Ectodermal cell (in vitro differentiated cells): ENCODE measurements at regions not wholly inside any gene's neighbourhood (a gene's known extent, or its start where the extent isn't known, plus 50 kb on each side); places are given as distances from the start of the nearest gene placed in this dataset.

Source experiments
- H3K27ac ChIP-seq: 2 replicates; pipeline ENCODE4 v1.7.0; 2013; ENCODE audit warnings: mild to moderate bottlenecking, low read depth, low read length; ENCODE audit not compliant: insufficient read depth, poor library complexity, severe bottlenecking
- H3K27me3 ChIP-seq: 2 replicates; pipeline ENCODE4 v1.7.0; 2013; ENCODE audit warnings: mild to moderate bottlenecking, low read length; ENCODE audit not compliant: insufficient read depth, control insufficient read depth, poor library complexity, severe bottlenecking
- H3K36me3 ChIP-seq: one replicate; pipeline ENCODE4 v1.7.0; 2013; ENCODE audit warnings: low read length; ENCODE audit not compliant: control insufficient read depth, insufficient read depth
- H3K4me1 ChIP-seq: one replicate; pipeline ENCODE4 v1.7.0; 2013; ENCODE audit warnings: low read length; ENCODE audit not compliant: control insufficient read depth, insufficient read depth
- H3K4me3 ChIP-seq: 2 replicates; pipeline ENCODE4 v1.7.0; 2013; ENCODE audit warnings: low read depth, low read length, control low read depth; ENCODE audit not compliant: insufficient read depth
- H3K9me3 ChIP-seq: 2 replicates; pipeline ENCODE4 v1.7.0; 2013; ENCODE audit warnings: mild to moderate bottlenecking, low read length, moderate library complexity; ENCODE audit not compliant: control insufficient read depth
- WGBS, 2 experiments: methylation state at CpG; one replicate each; pipeline ENCODE4 v1.1.7; 2013; ENCODE audit warnings: missing lambda C conversion rate in 2 of 2; 5-methylcytosine and 5-hydroxymethylcytosine counted together

DNA sequence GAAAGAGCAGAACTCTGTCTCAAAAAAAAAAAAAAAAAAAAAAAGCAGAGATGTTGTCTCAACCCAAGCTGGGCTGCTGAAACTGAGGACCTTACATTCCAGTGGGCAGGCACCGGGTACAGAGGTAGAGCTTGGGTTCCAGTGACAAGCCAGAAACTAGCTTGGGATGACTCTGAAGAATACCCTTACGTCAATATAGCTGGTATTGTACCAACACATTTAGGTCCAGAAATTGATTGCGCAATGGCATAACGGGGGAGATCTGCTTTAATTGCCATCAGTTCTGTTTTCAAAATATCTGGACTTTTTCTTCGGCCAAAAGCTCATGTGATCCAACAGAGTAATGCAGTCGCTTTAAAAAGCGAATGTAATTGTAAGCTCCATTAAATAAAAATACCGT, 103.1 kb upstream of the UBL3 start:
- no peaks in the 10 kb centered on the region for H3K9me3 ChIP-seq
- no peak overlapping the region for H3K27ac ChIP-seq
- WGBS, 2 experiments: 82 to 85% methylated on average over 8 of the region's 8 CpGs
- H3K4me3 ChIP-seq: no peak overlapping the region
- H3K27me3 ChIP-seq: no peaks in the 10 kb centered on the region
- no peaks in the 10 kb centered on the region for H3K36me3 ChIP-seq
- H3K4me1 ChIP-seq: peaks cover 13% of the 10 kb centered on the region

DNA sequence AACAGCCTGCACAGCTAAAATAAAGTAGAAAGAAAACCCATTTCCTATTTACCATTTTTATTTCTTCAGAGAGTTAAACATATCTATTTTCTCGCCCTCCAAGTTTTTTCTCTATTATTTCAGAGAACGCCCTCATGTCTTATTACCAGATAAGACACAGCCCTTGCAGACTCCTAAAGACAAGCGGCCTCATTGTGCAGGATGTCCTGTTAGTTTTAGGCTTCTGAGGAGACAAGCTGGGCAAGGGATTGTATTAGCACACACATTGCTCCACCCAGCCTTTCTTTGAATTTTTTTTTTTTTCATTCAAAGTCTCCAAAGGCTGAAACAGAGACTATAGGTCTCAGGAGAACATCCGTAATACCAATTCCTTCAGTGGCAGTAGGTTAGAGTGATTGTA, 101.8 kb upstream of the UBL3 start:
- Histone ChIP-seq H3K27me3 (no peaks in the 10 kb centered on the region), H3K4me3 (no peak overlapping the region), H3K4me1 (peaks cover 8% of the 10 kb centered on the region), H3K36me3 (no peaks in the 10 kb centered on the region), H3K9me3 (no peaks in the 10 kb centered on the region), H3K27ac (no peak overlapping the region)
- 91 to 92% methylated on average over 4 of the region's 4 CpGs for WGBS, 2 experiments

DNA sequence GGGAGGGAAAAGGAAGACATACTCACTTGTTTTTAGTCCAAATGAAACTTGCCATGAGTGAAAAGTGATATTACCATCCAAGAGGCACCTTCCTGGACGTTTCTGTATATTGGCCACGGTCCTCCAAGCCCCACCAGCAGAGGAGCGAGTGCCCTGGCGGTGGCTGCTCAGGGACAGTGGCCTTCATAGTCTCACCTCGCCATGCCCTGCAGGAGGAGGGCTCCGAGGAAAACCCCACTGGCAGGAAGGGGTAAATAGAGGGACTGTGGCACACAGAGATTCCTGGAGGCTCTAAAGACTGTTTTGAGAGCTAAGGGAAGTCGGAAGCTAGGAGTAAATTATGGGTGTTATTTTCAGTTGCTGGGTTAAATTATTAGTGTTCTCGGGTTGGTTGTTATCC, 98.4 kb upstream of the UBL3 start:
- Histone ChIP-seq H3K27me3 (peaks cover 3% of the 10 kb centered on the region), H3K27ac (no peak overlapping the region), H3K36me3 (no peaks in the 10 kb centered on the region), H3K9me3 (no peaks in the 10 kb centered on the region), H3K4me1 (no peaks in the 10 kb centered on the region), H3K4me3 (no peak overlapping the region)
- WGBS, 2 experiments: 94 to 95% methylated on average over 8 of the region's 8 CpGs

DNA sequence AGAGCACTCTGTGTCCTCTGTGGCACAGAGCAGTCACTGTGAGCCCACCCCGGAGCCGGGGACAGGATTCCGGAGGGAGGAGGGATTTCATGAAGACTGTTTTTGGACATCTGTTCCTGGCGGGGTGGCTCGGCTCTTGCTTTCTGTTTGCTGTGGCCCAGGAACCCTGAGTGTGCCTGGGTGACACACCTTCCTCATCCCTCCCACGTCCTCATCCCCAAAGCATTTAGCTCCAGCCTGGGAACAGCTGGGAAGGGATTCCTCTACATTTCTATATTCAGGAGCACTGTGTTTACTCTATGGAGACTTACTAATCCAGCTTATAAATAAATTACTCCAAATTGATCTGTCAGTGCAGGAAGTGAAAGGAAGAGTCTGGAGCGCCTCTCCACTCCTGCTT, 97.8 kb upstream of the UBL3 start:
- no peaks in the 10 kb centered on the region for H3K4me1 ChIP-seq
- no peak overlapping the region for H3K4me3 ChIP-seq
- no peak overlapping the region for H3K27ac ChIP-seq
- WGBS, 2 experiments: 72 to 81% methylated on average over 7 of the region's 7 CpGs
- H3K36me3 ChIP-seq: no peaks in the 10 kb centered on the region
- peaks cover 3% of the 10 kb centered on the region for H3K27me3 ChIP-seq
- no peaks in the 10 kb centered on the region for H3K9me3 ChIP-seq

DNA sequence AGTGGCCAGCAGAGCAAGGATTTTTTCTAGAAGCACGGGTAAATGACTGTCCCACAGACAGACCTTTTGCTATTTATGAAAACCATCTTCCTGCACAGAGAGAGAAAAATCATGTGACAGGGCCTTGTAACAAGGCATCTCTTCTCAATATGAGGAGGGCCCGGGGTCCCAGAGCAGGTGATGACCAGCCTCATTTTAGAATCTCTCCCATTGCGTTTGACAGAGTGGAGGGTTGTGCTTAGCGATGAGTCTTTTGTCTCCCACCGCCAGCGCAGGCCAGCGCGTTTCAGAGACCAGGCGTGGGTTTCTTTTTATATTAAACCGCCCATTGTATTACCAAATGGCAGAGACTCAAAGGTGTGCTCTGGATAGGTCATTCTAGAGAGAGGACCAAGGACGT, 97.4 kb upstream of the UBL3 start:
- no peaks in the 10 kb centered on the region for H3K4me1 ChIP-seq
- 91 to 92% methylated on average over 11 of the region's 11 CpGs for WGBS, 2 experiments
- no peaks in the 10 kb centered on the region for H3K36me3 ChIP-seq
- H3K27me3 ChIP-seq: peaks cover 3% of the 10 kb centered on the region
- H3K27ac ChIP-seq: no peak overlapping the region
- no peak overlapping the region for H3K4me3 ChIP-seq
- H3K9me3 ChIP-seq: no peaks in the 10 kb centered on the region

DNA sequence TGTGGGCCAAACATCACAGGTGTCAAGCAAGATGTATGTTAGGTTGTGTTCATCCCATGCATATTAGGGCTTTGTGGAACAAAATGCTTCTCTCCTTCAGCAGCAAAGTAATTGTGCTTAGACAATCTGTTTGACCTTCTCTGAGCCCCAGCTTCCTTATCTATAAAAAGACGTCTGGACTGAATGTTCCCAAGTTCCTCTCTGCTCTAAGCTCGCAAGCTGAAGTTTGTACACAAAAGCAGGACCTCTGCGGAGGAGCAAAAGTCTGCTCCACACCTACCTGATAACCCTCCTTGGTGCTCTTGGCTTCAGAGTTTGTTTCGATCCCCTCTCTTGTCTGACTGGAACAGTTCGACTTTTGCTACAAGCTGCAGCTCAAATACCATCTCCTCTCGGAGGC, 95.7 kb upstream of the UBL3 start:
- H3K4me3 ChIP-seq: no peak overlapping the region
- no peaks in the 10 kb centered on the region for H3K9me3 ChIP-seq
- H3K27ac ChIP-seq: no peak overlapping the region
- no peaks in the 10 kb centered on the region for H3K4me1 ChIP-seq
- no peaks in the 10 kb centered on the region for H3K36me3 ChIP-seq
- 93 to 94% methylated on average over 6 of the region's 6 CpGs for WGBS, 2 experiments
- H3K27me3 ChIP-seq: peaks cover 3% of the 10 kb centered on the region

DNA sequence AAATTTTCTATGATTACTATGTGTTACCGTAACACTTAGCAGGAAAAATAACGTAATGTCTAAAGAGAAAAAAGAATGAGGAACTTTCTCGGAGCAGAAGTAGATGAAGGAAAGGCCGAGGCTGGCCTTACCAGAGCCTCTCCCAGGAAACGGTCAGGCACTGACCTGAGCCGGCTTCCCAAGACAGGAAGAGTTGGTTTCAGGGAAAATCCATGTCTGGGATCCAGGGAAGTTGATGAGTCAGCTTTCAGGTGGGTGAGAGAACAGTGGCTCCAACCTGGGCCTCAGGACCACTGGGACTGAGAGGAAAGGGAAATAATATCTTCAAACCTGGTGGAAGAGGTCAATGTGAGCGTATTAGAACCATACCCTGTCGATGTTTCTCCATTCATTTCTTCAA, 93.3 kb upstream of the UBL3 start:
- Histone ChIP-seq H3K27me3 (peaks cover 3% of the 10 kb centered on the region), H3K27ac (no peak overlapping the region), H3K36me3 (no peaks in the 10 kb centered on the region), H3K4me3 (no peak overlapping the region), H3K9me3 (no peaks in the 10 kb centered on the region), H3K4me1 (no peaks in the 10 kb centered on the region)
- WGBS, 2 experiments: 57 to 62% methylated on average over 8 of the region's 8 CpGs

DNA sequence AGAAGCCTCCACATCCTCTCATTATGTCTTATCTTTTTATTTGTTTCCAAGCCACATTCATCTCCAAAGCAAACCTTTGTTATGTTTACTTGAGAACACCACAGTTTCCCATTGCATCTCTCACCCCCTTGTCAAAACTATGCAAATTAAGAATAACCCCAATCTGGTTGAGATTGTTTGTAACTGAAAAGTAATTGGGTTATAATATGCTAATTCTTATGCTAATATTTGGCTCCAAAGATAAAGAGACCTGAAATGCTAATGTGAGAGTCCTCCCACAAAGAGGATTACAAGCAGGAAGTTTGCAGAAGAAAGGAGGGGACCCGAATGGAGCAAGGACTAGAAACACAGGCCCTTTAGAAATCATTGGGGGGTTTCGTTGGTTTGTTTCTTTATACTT, 92.9 kb upstream of the UBL3 start:
- Histone ChIP-seq H3K27ac (no peak overlapping the region), H3K4me3 (no peak overlapping the region), H3K36me3 (no peaks in the 10 kb centered on the region), H3K27me3 (peaks cover 3% of the 10 kb centered on the region), H3K4me1 (no peaks in the 10 kb centered on the region), H3K9me3 (no peaks in the 10 kb centered on the region)
- 18 to 32% methylated on average over 1 to 2 of the region's 2 CpGs for WGBS, 2 experiments

DNA sequence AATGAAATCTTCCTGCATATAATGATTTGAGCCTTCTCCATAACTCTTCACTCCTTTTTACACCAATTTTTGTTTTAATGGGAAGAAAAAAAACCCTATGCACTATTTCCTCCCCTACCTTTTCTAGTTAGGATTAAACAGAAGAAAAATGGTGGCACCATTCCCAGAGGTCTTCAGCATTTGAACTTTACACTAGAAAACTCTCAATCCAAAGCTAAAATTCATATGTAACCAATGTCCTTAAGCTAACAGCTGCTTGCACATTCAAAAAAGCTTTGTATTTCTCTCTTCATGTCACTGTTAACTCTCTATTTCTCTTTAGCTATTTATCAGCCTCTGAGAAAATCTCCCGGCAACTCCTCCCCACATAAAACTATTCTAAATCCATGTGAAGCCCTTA, 90.3 kb upstream of the UBL3 start:
- Histone ChIP-seq H3K9me3 (no peaks in the 10 kb centered on the region), H3K27ac (no peak overlapping the region), H3K27me3 (peaks cover 1% of the 10 kb centered on the region), H3K4me1 (peaks cover 5% of the 10 kb centered on the region), H3K36me3 (no peaks in the 10 kb centered on the region), H3K4me3 (no peak overlapping the region)
- 100% methylated on average over 1 of the region's 1 CpG for WGBS, 2 experiments

DNA sequence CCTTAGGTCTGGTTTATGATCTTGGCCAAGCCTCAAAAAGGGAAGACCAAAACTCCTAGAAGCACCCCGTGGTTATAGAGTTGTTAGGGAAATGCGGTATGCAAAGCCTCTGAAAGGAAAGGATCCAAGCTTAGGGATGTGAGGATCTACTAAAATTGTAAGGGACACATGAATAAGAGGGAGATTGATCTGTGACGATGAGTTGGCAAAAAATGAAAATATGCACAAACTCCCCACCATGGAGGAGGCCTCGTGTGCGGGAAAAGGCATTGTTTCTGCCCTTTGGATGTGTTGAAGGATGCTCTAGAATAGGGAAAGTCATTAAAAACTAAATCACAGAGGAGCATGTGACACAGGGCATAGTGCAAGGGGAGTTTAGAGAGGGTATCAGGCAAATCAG, 88.7 kb upstream of the UBL3 start:
- no peaks in the 10 kb centered on the region for H3K27me3 ChIP-seq
- no peaks in the 10 kb centered on the region for H3K9me3 ChIP-seq
- H3K4me3 ChIP-seq: no peak overlapping the region
- WGBS, 2 experiments: 66 to 68% methylated on average over 5 of the region's 5 CpGs
- peaks cover 5% of the 10 kb centered on the region for H3K4me1 ChIP-seq
- no peak overlapping the region for H3K27ac ChIP-seq
- H3K36me3 ChIP-seq: no peaks in the 10 kb centered on the region

DNA sequence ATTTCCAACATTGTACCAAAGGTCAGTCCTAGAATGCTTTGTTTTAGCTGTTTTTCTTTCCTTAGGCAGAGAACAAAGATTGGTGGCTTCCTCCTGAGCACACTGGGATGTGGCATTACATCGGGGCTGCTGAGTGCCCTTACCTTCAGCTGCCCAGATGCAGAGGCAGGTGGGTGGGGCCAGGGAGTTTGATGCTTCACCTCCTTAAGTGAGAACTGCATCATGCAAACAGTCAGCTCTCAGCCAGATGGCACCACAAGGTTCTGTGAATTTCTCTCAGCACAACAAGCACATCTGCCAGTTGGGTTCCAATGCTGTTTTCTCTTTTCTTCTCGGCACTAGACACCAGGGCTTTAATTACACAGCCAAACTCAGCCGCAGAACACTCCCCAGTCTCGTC, 87.4 kb upstream of the UBL3 start:
- no peaks in the 10 kb centered on the region for H3K36me3 ChIP-seq
- WGBS, 2 experiments: 82 to 87% methylated on average over 4 of the region's 4 CpGs
- H3K27me3 ChIP-seq: no peaks in the 10 kb centered on the region
- no peak overlapping the region for H3K4me3 ChIP-seq
- peaks cover 5% of the 10 kb centered on the region for H3K4me1 ChIP-seq
- H3K27ac ChIP-seq: no peak overlapping the region
- no peaks in the 10 kb centered on the region for H3K9me3 ChIP-seq
